WTC11 (cell line): ENCODE measurements at regions not wholly inside any gene's neighbourhood (a gene's known extent, or its start where the extent isn't known, plus 50 kb on each side); places are given as distances from the start of the nearest gene placed in this dataset.
A peak's percentile ranks its signal among the peaks of the same experiment; 100 is the strongest.

ENCODE experiments used
- ARID4B ChIP-seq: sonication (generic); formaldehyde crosslinking; IDR thresholded peaks from 2 replicates; pipeline ENCODE4 v1.8.0; 2023; ENCODE audit warnings: missing genetic modification reagents, mild to moderate bottlenecking, borderline replicate concordance
- ATF1 ChIP-seq: sonication (generic); formaldehyde crosslinking; IDR thresholded peaks from 2 replicates; pipeline ENCODE4 v1.8.1; 2023; ENCODE audit warnings: mild to moderate bottlenecking, moderate library complexity, missing genetic modification reagents
- ATF2 ChIP-seq: sonication (generic); formaldehyde crosslinking; IDR thresholded peaks from 2 replicates; pipeline ENCODE4 v1.8.1; 2022; ENCODE audit warnings: low read depth, missing genetic modification reagents, borderline replicate concordance
- ATF6 ChIP-seq: sonication (generic); formaldehyde crosslinking; IDR thresholded peaks from 2 replicates; pipeline ENCODE4 v1.8.1; 2023; ENCODE audit warnings: mild to moderate bottlenecking, missing genetic modification reagents
- E2F1 ChIP-seq: sonication (generic); formaldehyde crosslinking; IDR thresholded peaks from 2 replicates; pipeline ENCODE4 v1.8.0; 2022; ENCODE audit warnings: mild to moderate bottlenecking, missing genetic modification reagents
- GABPB1 ChIP-seq: sonication (generic); formaldehyde crosslinking; IDR thresholded peaks from 2 replicates; pipeline ENCODE4 v1.8.1; 2023; ENCODE audit warnings: mild to moderate bottlenecking, missing genetic modification reagents
- HMGXB4 ChIP-seq: sonication (generic); formaldehyde crosslinking; IDR thresholded peaks from 2 replicates; pipeline ENCODE4 v1.8.1; 2023; ENCODE audit warnings: mild to moderate bottlenecking, moderate library complexity, missing genetic modification reagents
- KAT7 ChIP-seq: sonication (generic); formaldehyde crosslinking; IDR thresholded peaks from 2 replicates; pipeline ENCODE4 v1.8.1; 2023; ENCODE audit warnings: missing genetic modification reagents, mild to moderate bottlenecking, borderline replicate concordance
- MAX ChIP-seq: sonication (generic); formaldehyde crosslinking; IDR thresholded peaks from 2 replicates; pipeline ENCODE4 v1.8.0; 2022; ENCODE audit warnings: mild to moderate bottlenecking, missing genetic modification reagents
- MXD4 ChIP-seq: fragments of 250-450 bp; sonication (Bioruptor Pico); IDR thresholded peaks from 2 replicates; pipeline ENCODE4 v1.8.0; 2021; ENCODE audit warnings: mild to moderate bottlenecking, moderate library complexity, borderline replicate concordance
- NFE2L1 ChIP-seq: sonication (generic); formaldehyde crosslinking; IDR thresholded peaks from 2 replicates; pipeline ENCODE4 v1.8.1; 2023; ENCODE audit warnings: missing genetic modification reagents
- NFYB ChIP-seq: sonication (generic); formaldehyde crosslinking; conservative IDR thresholded peaks from 2 replicates; pipeline ENCODE4 v1.8.0; 2022; ENCODE audit warnings: low read depth, missing genetic modification reagents
- NR2C2 ChIP-seq: sonication (generic); formaldehyde crosslinking; IDR thresholded peaks from 2 replicates; pipeline ENCODE4 v1.8.0; 2022; ENCODE audit warnings: mild to moderate bottlenecking, missing genetic modification reagents
- PREB ChIP-seq: sonication (generic); formaldehyde crosslinking; IDR thresholded peaks from 2 replicates; pipeline ENCODE4 v1.8.1; 2022; ENCODE audit warnings: mild to moderate bottlenecking, missing genetic modification reagents, moderate library complexity, borderline replicate concordance
- PRRX2 ChIP-seq: fragments of 250-450 bp; sonication (Bioruptor Pico); IDR thresholded peaks from 2 replicates; pipeline ENCODE4 v1.8.0; 2021; ENCODE audit warnings: mild to moderate bottlenecking
- SOX15 ChIP-seq: fragments of 250-450 bp; sonication (Bioruptor Pico); IDR thresholded peaks from 2 replicates; pipeline ENCODE4 v1.9.0; 2021; ENCODE audit warnings: mild to moderate bottlenecking
- USF1 ChIP-seq: sonication (generic); formaldehyde crosslinking; IDR thresholded peaks from 2 replicates; pipeline ENCODE4 v1.8.0; 2022; ENCODE audit warnings: mild to moderate bottlenecking, missing genetic modification reagents
- ZBTB21 ChIP-seq: sonication (generic); formaldehyde crosslinking; IDR thresholded peaks from 2 replicates; pipeline ENCODE4 v1.8.1; 2023; ENCODE audit warnings: mild to moderate bottlenecking, missing genetic modification reagents, borderline replicate concordance
- ZMAT4 ChIP-seq: fragments of 250-450 bp; sonication (Bioruptor Pico); IDR thresholded peaks from 2 replicates; pipeline ENCODE4 v1.9.0; 2021; ENCODE audit warnings: mild to moderate bottlenecking
- ZNF121 ChIP-seq: sonication (generic); formaldehyde crosslinking; IDR thresholded peaks from 2 replicates; pipeline ENCODE4 v1.8.0; 2023; ENCODE audit warnings: missing genetic modification reagents
- ZNF219 ChIP-seq: sonication (generic); formaldehyde crosslinking; IDR thresholded peaks from 2 replicates; pipeline ENCODE4 v1.8.0; 2023; ENCODE audit warnings: missing genetic modification reagents, mild to moderate bottlenecking, borderline replicate concordance
- ZNF396 ChIP-seq: fragments of 250-450 bp; sonication (Bioruptor Pico); IDR thresholded peaks from 2 replicates; pipeline ENCODE4 v1.8.0; 2021; ENCODE audit warnings: mild to moderate bottlenecking, moderate library complexity, borderline replicate concordance
- ZNF423 ChIP-seq: fragments of 250-450 bp; sonication (Bioruptor Pico); IDR thresholded peaks from 2 replicates; pipeline ENCODE4 v2.1.2; 2022; ENCODE audit warnings: mild to moderate bottlenecking, moderate library complexity
- ZNF671 ChIP-seq: fragments of 250-450 bp; sonication (Bioruptor Pico); IDR thresholded peaks from 2 replicates; pipeline ENCODE4 v1.8.0; 2021; ENCODE audit warnings: mild to moderate bottlenecking

GRCh38 chr9:34809504-34810186, 99.7 kb upstream of the CCL21 start (continued):
- TF ChIP-seq E2F1 (CRISPR knock-in tag) (0 out of 2 replicates have a peak, but pooled peaks have one; percentile 41), ZBTB21 (peak; percentile 79; the same call in 1 of the 2 replicates), PRRX2 (no peak), ZNF423 (no peak), ATF1 (CRISPR knock-in tag) (0 out of 2 replicates have a peak, but pooled peaks have one; percentile 59), SOX15 (CRISPR knock-in tag) (no peak), ZMAT4 (no peak), NFYB (CRISPR knock-in tag) (no peak), PREB (no peak), ARID4B (CRISPR knock-in tag) (no peak), ZNF219 (no peak), ATF2 (CRISPR knock-in tag) (no peak), ZNF671 (no peak), MAX (peak; percentile 96), KAT7 (no peak), ATF6 (CRISPR knock-in tag) (no peak), HMGXB4 (CRISPR knock-in tag) (peak; percentile 88), MXD4 (CRISPR knock-in tag) (no peak), NR2C2 (CRISPR knock-in tag) (no peak), GABPB1 (no peak), USF1 (CRISPR knock-in tag) (no peak; the same call in 1 of the 2 replicates), NFE2L1 (peak; percentile 91), ZNF396 (CRISPR knock-in tag) (no peak), ZNF121 (CRISPR knock-in tag) (0 out of 2 replicates have a peak, but pooled peaks have one; percentile 49)
